Liver (tissue), 3 donors: ENCODE measurements at regions not wholly inside any gene's neighbourhood (a gene's known extent, or its start where the extent isn't known, plus 50 kb on each side); places are given as distances from the start of the nearest gene placed in this dataset.

ENCODE experiments used
- ATF3 ChIP-seq: IDR thresholded peaks from 2 replicates; pipeline ENCODE4 v1.6.1; 2016; ENCODE audit warnings: antibody characterized with exemption
- CTCF ChIP-seq: fragments of 150-350 bp; IDR thresholded peaks from 2 replicates; pipeline ENCODE4 v1.5.1; 2017; ENCODE audit warnings: improper control_type of control experiment, low read depth, low read length; ENCODE audit not compliant: missing input control
- EGR1 ChIP-seq, 2 donors: IDR thresholded peaks; 2 replicates each; pipeline ENCODE4 v1.6.1; 2016 to 2018; ENCODE audit warnings: antibody characterized with exemption in 2 of 2, low read depth in 2 of 2
- GABPA ChIP-seq, 2 donors: IDR thresholded peaks in 1 of 2; conservative IDR thresholded peaks in 1 of 2; 2 replicates each; pipeline ENCODE4 v1.6.1; 2016; ENCODE audit warnings: antibody characterized with exemption in 2 of 2, mild to moderate bottlenecking in 1 of 2, moderate library complexity in 1 of 2
- JUND ChIP-seq, 2 donors: IDR thresholded peaks; 2 replicates each; pipeline ENCODE4 v1.6.1; 2016; ENCODE audit warnings: antibody characterized with exemption in 2 of 2
- RAD21 ChIP-seq, 2 donors: IDR thresholded peaks; 2 replicates each; pipeline ENCODE4 v1.6.1; 2016; ENCODE audit warnings: antibody characterized with exemption in 2 of 2, mild to moderate bottlenecking in 2 of 2
- REST ChIP-seq: IDR thresholded peaks from 2 replicates; pipeline ENCODE4 v1.6.1; 2016; ENCODE audit warnings: antibody characterized with exemption, mild to moderate bottlenecking
- RXRA ChIP-seq, 2 donors: IDR thresholded peaks; 2 replicates each; pipeline ENCODE4 v1.6.1; 2017 to 2018; ENCODE audit warnings: antibody characterized with exemption in 2 of 2, mild to moderate bottlenecking in 1 of 2
- SP1 ChIP-seq: IDR thresholded peaks from 2 replicates; pipeline ENCODE4 v1.6.1; 2018; ENCODE audit warnings: antibody characterized with exemption, mild to moderate bottlenecking
- TAF1 ChIP-seq: conservative IDR thresholded peaks from 2 replicates; pipeline ENCODE4 v1.6.1; 2016; ENCODE audit warnings: antibody characterized with exemption, mild to moderate bottlenecking
- YY1 ChIP-seq: IDR thresholded peaks from 2 replicates; pipeline ENCODE4 v1.6.1; 2016; ENCODE audit warnings: antibody characterized with exemption, mild to moderate bottlenecking
- ZBTB33 ChIP-seq: IDR thresholded peaks from 2 replicates; pipeline ENCODE4 v1.6.1; 2016; ENCODE audit warnings: antibody characterized with exemption
- TF ChIP-seq, protein P1 (sequence below): IDR thresholded peaks from 2 replicates; pipeline ENCODE4 v1.6.1; 2016; ENCODE audit warnings: antibody characterized with exemption
- donor health status: healthy.
- donor health status: healthy.

DNA sequence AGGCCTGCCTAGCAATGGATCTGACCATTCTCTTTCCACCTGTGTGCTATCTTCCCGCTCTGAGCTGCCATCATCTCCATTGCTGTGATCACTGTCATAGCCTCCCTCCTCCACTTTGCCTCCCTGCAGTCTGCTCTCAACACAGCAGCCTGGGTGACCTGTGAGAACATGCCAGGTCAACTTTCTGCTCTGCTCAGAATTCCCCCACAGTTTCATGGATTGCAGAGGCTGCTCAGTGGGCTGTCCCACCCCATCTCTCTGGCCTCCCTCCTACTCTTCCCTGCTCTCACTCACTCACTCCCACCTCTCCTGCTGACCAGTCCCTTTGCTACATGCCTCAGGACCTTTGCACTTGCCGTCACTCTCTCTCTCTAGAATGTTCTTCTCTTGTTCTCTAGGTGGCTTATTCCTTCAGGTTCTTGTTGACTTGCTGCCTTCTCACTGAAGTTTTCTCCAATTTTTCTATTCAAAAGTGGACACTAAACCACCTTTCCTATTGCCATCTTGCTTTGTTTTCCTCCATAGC, 159.9 kb downstream of the CD83 start:
- TF ChIP-seq CTCF (no peak), JUND (IDR thresholded peaks at IDR 0.05) (no peak), SP1 (no peak), REST (no peak), YY1 (no peak), TAF1 (no peak), GABPA (IDR thresholded peaks at IDR 0.05 in 1 of 2, conservative IDR thresholded peaks at IDR 0.05 in 1 of 2) (no peak), RAD21 (IDR thresholded peaks at IDR 0.05) (no peak), ATF3 (no peak), EGR1 (IDR thresholded peaks at IDR 0.05; ENCODE audit: low read depth in 2 of 2) (no peak), ZBTB33 (no peak), RXRA (IDR thresholded peaks at IDR 0.05) (no peak)
- TF ChIP-seq, protein P1, sequence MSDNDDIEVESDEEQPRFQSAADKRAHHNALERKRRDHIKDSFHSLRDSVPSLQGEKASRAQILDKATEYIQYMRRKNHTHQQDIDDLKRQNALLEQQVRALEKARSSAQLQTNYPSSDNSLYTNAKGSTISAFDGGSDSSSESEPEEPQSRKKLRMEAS, result no peak
